ENCODE measurements at regions not wholly inside any gene's neighbourhood (a gene's known extent, or its start where the extent isn't known, plus 50 kb on each side); places are given as distances from the start of the nearest gene placed in this dataset.

DNA sequence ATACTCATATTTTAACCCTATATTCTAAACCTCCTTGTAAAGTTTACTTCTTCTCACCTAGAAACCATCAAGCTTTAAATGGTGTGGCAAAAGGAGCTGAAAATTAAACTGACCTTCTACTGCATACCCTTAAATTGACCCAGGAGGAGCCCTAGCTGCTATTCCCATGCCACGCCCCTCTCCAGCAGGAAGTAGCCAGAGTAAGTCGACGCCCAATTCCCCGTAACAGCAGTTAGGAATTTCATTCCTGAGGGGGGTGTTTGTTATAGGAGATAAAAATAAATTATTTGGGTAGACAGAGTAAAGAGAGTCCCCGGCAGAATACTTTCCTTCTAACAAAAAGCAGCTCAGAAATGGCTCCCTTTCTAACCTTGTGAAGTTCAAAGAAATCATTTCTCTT lies 111.8 kb upstream of the FAM174A start:
- no peak for TF ChIP-seq CTCF (conservative IDR thresholded peaks at IDR 0.05)
- no peak for TF ChIP-seq ZFX (IDR thresholded peaks at IDR 0.05)

All from C4-2B (cell line).